Kidney capillary endothelial cell (primary cell): ENCODE measurements at regions not wholly inside any gene's neighbourhood (a gene's known extent, or its start where the extent isn't known, plus 50 kb on each side); places are given as distances from the start of the nearest gene placed in this dataset.

Experiments used
- DNase-seq: peaks from one replicate; pipeline ENCODE4 v3.0.0-alpha.2; 2018; ENCODE audit warnings: low spot score

DNA sequence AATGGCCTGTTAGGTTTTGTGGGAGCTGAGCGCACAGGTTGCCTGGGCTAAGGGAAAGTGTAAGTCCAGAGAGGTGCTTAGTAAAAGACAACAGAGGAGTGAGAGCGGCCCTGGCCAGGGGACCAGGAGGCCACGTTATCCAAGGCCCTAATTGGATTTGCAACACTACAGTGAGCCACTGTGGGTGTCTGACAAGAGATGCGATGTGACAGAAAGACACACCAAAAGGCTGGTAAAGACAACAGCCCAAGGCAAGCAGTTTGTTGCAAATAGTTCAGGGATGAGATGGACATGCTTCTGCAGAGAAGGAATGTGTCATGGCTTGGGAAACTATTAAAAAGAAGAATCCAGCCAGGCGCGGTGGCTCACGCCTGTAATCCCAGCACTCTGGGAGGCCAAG is 162.7 kb upstream of the KIT start:
- no peak for DNase-seq

DNA sequence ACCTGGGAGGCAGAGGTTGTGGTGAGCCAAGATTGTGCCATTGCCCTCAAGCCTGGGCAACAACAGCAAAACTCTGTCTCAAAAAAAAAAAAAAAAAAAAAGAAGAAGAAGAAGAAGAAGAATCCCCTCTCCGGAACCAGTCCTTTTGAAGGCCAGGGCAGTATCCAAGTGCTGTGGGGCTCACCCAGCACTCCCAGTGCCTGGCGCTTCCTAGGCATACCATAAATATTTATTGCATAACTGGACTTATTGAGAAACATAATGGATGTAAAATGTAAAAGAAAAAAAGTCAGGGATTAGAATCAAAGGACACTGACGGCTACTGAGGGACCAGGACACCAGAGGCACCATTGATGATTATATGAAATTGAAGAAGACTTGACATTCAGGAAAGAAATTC is 162.1 kb upstream of the KIT start:
- DNase-seq: no peak

GRCh38 chr4:54496412-54496811 is 161.3 kb upstream of the KIT start:
- DNase-seq: no peak

DNA sequence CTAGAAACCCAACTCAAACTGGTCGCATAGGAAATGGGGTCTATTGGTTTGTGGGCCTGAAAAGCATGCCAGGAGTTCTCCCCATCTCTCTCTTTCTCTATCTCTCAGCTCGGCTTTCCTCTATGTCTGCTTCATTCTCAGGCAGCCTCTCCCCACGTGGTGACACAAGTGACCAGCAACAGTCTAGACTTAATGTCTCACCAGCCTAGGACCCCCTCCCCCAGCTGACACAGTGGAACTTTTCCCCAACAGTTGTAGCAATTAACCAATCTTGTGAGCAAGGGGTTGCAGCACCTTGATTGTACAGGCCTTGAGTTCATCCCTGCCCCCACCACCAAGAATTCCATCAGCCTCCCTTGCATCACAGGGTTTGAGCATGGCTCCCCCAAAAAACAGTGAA is 159.8 kb upstream of the KIT start:
- no peak for DNase-seq

DNA sequence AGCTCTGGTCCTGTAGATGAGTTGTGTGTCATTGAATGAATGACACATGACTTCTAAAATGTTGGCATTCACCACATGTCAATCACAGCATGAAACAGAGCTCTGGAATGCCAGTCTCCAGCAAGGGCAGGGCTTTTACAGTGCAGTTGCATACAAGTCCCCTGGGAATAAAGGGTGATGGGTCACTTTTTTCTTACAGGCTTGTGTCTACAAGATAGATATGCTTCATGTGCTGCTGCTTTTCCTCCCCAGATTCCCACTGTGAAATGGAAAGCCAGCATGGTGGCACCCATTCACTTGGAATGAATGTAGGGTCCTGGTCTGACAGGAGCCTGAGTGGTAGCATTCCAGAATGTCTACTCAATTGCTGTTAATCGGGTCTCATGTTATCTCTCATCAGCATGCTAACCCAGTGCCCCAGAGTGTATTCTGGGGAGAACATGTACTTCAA is 159.1 kb upstream of the KIT start:
- DNase-seq: peak; percentile 30

- DNase-seq: no peak
Observed at GRCh38 chr4:54499308-54500074, 158.3 kb upstream of the KIT start.

GRCh38 chr4:54505362-54505761 is 152.4 kb upstream of the KIT start:
- no peak for DNase-seq

GRCh38 chr4:54505996-54506395 is 151.8 kb upstream of the KIT start:
- DNase-seq: no peak

DNA sequence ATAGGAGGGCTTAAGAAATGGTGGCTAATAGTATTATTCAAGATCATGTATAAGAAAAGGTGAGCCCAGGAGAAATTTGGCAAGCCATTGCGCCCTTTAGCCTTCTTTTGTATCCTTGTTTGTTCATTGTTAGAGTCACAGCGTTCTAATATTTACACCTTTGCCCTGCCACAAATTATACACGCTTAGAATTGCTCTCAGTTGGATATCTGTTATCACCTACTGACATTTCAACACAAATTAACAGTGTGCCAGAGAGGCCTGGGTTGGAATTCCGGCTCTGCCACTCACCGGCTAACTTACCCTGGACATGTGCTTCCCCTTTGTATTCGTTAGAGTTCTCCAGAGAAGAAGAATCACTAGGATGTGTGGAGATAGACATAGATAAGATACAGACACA is 148.7 kb upstream of the KIT start:
- DNase-seq: no peak

GRCh38 chr4:54513204-54513603 is 144.6 kb upstream of the KIT start:
- peak; percentile 89 for DNase-seq

GRCh38 chr4:54513741-54514140 is 144.0 kb upstream of the KIT start:
- no peak for DNase-seq

GRCh38 chr4:54516556-54517215 is 141.1 kb upstream of the KIT start:
- DNase-seq: no peak

GRCh38 chr4:54517781-54518444 is 139.8 kb upstream of the KIT start:
- no peak for DNase-seq

GRCh38 chr4:54525602-54526001 is 132.2 kb upstream of the KIT start:
- DNase-seq: peak; percentile 20

- no peak for DNase-seq
Observed at GRCh38 chr4:54526560-54526959, 131.2 kb upstream of the KIT start.

DNA sequence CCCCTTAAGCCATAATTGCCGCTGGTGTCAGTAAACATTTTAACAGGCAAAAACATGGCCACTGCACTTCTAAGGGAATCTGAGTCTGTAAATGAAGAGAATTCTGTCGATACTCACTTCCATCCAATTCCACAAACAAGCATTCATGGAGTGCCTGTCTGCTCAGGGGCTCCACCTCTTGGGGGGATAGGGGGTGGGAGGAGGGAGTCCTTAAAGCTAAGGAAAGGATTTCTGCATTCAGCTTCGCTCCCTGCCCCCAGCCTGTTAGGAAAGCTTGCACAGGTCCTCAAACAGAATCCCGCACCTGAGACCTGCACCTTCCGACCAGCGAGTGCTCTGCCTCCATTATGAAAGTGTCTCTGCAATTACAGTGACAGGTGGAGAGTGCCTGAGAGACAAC is 130.2 kb upstream of the KIT start:
- no peak for DNase-seq

- DNase-seq: peak; percentile 42
Observed at GRCh38 chr4:54539500-54540029, 118.2 kb upstream of the KIT start.

DNA sequence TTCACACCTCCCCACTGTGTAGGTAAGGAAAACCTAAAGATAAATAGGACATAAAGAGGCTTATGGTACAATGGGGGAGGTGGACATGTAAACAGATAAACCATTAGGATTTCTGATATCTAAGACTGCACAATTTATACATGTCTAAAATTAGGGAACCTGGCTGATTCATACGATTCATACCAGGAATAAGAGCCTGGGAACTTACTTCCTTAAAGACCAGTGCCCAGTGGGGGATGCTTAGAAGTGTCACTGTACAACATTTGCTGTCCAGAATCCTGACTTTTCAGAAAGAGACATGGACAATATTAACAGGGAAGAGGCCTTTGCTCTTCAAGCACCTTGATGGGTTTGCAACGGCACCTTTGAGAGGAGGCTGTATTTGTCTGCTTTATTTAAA is 116.8 kb upstream of the KIT start:
- no peak for DNase-seq

DNA sequence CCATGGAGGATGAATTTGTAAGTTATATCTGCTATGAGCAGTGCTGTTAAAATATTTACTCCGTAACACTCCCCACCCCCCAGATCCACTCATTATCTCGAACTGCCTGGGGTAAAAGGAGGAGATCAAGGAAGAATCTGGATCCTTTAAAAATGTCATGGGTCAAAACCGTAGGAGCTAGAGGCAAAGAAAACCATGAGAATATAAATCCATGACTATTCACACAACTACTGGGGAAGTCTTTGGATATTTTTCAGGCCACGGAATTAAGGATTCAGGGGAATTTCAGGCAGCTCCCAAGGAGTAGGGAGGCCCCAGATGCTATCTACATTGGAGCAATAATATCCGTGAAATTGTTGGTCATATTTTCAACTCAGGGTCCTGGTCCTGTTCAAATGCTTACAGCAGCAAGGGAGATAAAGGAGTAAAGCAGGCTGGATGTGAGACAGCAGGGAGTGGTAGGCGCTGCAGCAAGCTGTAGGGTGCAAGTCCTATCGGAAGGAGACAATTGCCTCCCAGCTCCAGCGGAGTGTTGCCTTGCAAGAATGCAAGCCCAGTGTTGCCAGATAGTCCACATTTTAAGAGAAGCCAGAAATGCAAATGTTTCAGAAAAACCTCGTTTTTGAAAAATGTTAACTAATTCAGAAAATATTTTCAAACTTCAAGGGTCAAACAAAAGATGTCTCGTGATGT is 116.2 kb upstream of the KIT start:
- no peak for DNase-seq

DNA sequence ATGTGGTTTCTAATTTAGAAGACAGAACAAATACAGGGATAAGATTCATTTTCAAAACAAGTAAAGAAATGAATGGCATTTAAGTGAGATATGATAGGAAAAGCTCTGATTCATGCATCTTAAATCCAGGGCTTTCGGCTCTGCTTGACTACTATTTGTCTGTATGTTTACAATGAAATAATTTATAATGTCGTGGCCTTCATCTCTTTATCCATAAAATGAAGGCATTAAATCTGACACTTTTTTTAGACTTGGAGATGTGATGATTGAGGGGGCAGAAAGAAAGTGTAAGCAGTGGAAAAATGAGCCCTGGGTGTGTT is 115.7 kb upstream of the KIT start:
- no peak for DNase-seq

- no peak for DNase-seq
Observed at GRCh38 chr4:54542540-54543041, 115.2 kb upstream of the KIT start.

GRCh38 chr4:54543088-54543795 is 114.5 kb upstream of the KIT start:
- DNase-seq: no peak
